Gastroesophageal sphincter (tissue), 4 donors: ENCODE measurements at regions not wholly inside any gene's neighbourhood (a gene's known extent, or its start where the extent isn't known, plus 50 kb on each side); places are given as distances from the start of the nearest gene placed in this dataset.

Source experiments
- ATAC-seq: fragments of 150-250 bp; one replicate; pipeline ENCODE4 v1.9.1; 2016; ENCODE audit warnings: mild to moderate bottlenecking, moderate library complexity
- H3K27ac ChIP-seq, 4 donors: fragments of 200-600 bp; sonication (generic) in 3 of 4; 1 replicate in 3 of 4; 2 replicates in 1 of 4; pipeline ENCODE4 v1.5.1; 2016 to 2019
- H3K27me3 ChIP-seq: fragments of 200-600 bp; sonication (generic); one replicate; pipeline ENCODE4 v1.5.1; 2019
- H3K36me3 ChIP-seq, 2 donors: fragments of 200-600 bp; sonication (generic); one replicate each; pipeline ENCODE4 v1.5.1; 2019; ENCODE audit warnings: control low read depth in 1 of 2
- H3K4me1 ChIP-seq, 3 donors: fragments of 200-600 bp; sonication (generic); 1 replicate in 2 of 3; 2 replicates in 1 of 3; pipeline ENCODE4 v1.5.1; 2016 to 2019; ENCODE audit warnings: control low read depth in 2 of 3
- H3K4me3 ChIP-seq, 2 donors: fragments of 200-600 bp; sonication (generic); one replicate each; pipeline ENCODE4 v1.5.1; 2019; ENCODE audit warnings: mild to moderate bottlenecking in 1 of 2, moderate library complexity in 1 of 2
- H3K9me3 ChIP-seq, 3 donors: fragments of 200-600 bp; sonication (generic); one replicate each; pipeline ENCODE4 v1.5.1; 2017 to 2019; ENCODE audit warnings: control low read depth in 2 of 3
- CTCF ChIP-seq, 4 experiments: fragments of 200-600 bp in 2 of 4; fragments of 450-650 bp in 2 of 4; sonication (generic) in 1 of 4; IDR thresholded peaks; one replicate each; pipeline ENCODE4 v1.5.1; 2017 to 2019; ENCODE audit warnings: antibody characterized with exemption in 4 of 4, mild to moderate bottlenecking in 2 of 4, moderate library complexity in 2 of 4
- EP300 ChIP-seq: sonication (generic); formaldehyde crosslinking; IDR thresholded peaks from one replicate; pipeline ENCODE4 v1.6.1; 2017; ENCODE audit warnings: antibody characterized with exemption, mild to moderate bottlenecking
- POLR2A ChIP-seq, 2 donors: fragments of 450-650 bp; IDR thresholded peaks; one replicate each; pipeline ENCODE4 v1.6.1; 2017; ENCODE audit warnings: antibody characterized with exemption in 2 of 2, mild to moderate bottlenecking in 2 of 2, moderate library complexity in 1 of 2
- POLR2AphosphoS5 ChIP-seq: sonication (generic); formaldehyde crosslinking; IDR thresholded peaks from one replicate; pipeline ENCODE4 v1.6.1; 2017; ENCODE audit warnings: antibody characterized with exemption
- WGBS, 2 donors: methylation state at CpG; one replicate each; pipeline ENCODE4 v1.1.5; 2018; ENCODE audit warnings: low coverage in 1 of 2; 5-methylcytosine and 5-hydroxymethylcytosine counted together

DNA sequence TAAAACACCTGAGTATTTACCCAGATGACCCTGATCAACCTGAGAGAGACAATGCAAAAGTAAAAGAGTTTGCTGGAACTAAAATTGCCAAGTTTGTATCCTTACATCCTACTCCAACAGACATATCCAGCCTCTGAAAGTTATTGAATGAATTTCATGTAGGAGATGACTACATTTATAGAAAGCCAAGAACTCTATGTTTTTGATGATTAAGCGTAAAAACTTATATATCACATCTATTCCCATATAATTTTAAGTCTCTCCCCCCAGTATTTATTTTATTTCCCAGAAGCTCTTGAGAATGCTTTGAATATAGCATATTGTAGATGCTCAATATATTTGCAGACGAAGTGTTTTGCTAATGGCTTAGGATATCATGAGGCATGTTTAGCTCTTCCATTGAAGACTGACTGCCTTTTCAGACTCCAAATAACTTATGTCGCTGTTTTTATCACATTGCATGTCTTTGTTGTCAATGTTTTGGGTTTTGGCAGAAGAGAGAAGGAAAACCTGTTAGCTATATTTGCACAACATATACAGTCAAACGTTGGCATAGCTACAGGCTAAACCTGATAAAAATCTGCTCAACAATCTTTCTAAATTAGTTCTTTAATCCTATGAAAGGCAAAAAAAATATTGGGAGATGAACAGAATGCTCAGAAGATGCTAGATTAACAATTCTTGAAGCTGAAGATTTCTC lies 213.6 kb downstream of the DIO2 start:
- H3K4me3 ChIP-seq, result no peak overlapping the region
- ATAC-seq, result no peak
- H3K36me3 ChIP-seq, result no peaks in the 10 kb centered on the region
- H3K27me3 ChIP-seq, result no peaks in the 10 kb centered on the region
- TF ChIP-seq CTCF (IDR thresholded peaks at IDR 0.05) (no peak), POLR2AphosphoS5 (no peak), POLR2A (IDR thresholded peaks at IDR 0.05) (no peak), EP300 (no peak)
- H3K27ac ChIP-seq, result no peak overlapping the region
- 50 to 65% methylated on average over 3 to 4 of the region's 4 CpGs for WGBS, 2 donors
- no peaks in the 10 kb centered on the region for H3K9me3 ChIP-seq
- H3K4me1 ChIP-seq, result no peaks in the 10 kb centered on the region

DNA sequence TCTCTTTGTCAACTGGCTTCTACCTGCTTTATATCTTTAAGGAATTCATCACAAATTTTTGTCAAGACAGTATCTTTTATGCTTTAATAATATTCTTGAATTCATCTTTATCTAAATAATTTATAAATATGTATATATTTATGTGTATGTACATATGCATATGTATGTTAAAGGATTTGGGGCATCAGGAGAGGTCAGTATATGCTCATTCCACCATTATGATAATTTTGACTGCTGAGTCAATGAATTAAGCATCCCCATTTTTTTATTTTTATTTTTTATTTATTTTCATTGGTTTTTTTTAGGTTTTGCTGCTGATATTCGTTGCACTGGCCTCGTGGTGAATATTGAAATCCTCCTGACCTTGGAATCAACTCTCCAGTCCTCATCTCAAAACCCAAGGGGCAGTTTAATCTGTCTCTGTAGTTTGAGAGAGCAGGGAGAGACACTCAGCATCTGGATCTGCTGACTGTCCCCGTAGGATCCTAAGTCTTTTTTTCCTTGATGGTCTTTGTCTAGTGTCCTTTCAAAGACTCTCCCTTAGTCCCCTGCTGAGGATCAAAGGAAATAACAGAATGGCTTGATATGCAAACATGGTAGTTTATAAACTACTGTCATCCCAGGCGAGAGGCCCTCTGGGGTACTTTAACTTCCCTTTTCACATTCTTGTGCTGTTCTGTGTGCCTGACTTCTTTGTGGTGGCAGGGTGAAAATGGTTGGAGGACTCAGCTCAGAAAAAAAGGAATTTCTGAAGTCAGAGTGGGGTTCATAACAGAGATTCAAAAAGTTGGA lies 218.7 kb downstream of the DIO2 start:
- H3K27me3 ChIP-seq, result no peaks in the 10 kb centered on the region
- H3K4me3 ChIP-seq, result no peak overlapping the region
- H3K27ac ChIP-seq, result no peak overlapping the region
- no peak for ATAC-seq
- no peaks in the 10 kb centered on the region for H3K9me3 ChIP-seq
- 33 to 50% methylated on average over 3 to 4 of the region's 4 CpGs for WGBS, 2 donors
- H3K4me1 ChIP-seq, result no peaks in the 10 kb centered on the region
- no peaks in the 10 kb centered on the region for H3K36me3 ChIP-seq
- TF ChIP-seq CTCF (IDR thresholded peaks at IDR 0.05) (no peak), POLR2A (IDR thresholded peaks at IDR 0.05) (no peak)

GRCh38 chr14:79991866-79992265 lies 219.4 kb downstream of the DIO2 start:
- Histone ChIP-seq H3K9me3 (no peaks in the 10 kb centered on the region), H3K4me1 (no peaks in the 10 kb centered on the region), H3K27me3 (no peaks in the 10 kb centered on the region), H3K27ac (no peak overlapping the region), H3K4me3 (no peak overlapping the region), H3K36me3 (no peaks in the 10 kb centered on the region)
- WGBS, 2 donors, result 80 to 90% methylated on average over 3 of the region's 3 CpGs
- TF ChIP-seq POLR2AphosphoS5, result no peak
- no peak for TF ChIP-seq EP300
- no peak for TF ChIP-seq CTCF (IDR thresholded peaks at IDR 0.05)
- no peak for TF ChIP-seq POLR2A (IDR thresholded peaks at IDR 0.05)
- no peak for ATAC-seq

GRCh38 chr14:79989990-79990389 lies 221.3 kb downstream of the DIO2 start:
- Histone ChIP-seq H3K27ac (no peak overlapping the region), H3K27me3 (no peaks in the 10 kb centered on the region), H3K36me3 (no peaks in the 10 kb centered on the region), H3K4me3 (no peak overlapping the region), H3K4me1 (no peaks in the 10 kb centered on the region), H3K9me3 (no peaks in the 10 kb centered on the region)
- ATAC-seq, result no peak
- TF ChIP-seq POLR2AphosphoS5 (no peak), POLR2A (IDR thresholded peaks at IDR 0.05) (no peak), EP300 (no peak), CTCF (IDR thresholded peaks at IDR 0.05) (no peak)
- WGBS, 2 donors, result 57 to 86% methylated on average over 1 to 2 of the region's 2 CpGs

DNA sequence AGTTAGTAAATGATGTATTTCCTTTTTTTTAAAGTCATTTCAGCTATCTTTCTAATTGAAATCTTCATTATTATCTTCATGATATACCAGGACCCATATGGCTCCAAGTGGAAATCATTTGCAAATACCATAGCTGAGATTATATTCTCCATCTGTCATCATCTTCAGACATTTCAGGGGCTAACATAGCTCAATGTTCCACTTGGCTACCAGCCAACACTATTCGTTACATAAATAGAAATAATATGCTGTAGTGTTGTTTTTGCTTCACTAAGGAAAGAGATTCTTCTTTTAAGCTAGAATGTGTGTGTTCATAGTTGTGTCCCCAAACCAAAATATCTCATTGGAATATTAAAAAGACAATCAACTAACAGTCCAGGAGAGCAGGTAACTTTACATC lies 225.1 kb downstream of the DIO2 start:
- WGBS, 2 donors, result 40% methylated on average over 1 of the region's 1 CpG
- no peak overlapping the region for H3K27ac ChIP-seq
- H3K27me3 ChIP-seq, result no peaks in the 10 kb centered on the region
- H3K4me3 ChIP-seq, result no peak overlapping the region
- TF ChIP-seq POLR2A (IDR thresholded peaks at IDR 0.05) (no peak), CTCF (IDR thresholded peaks at IDR 0.05) (no peak), EP300 (no peak), POLR2AphosphoS5 (no peak)
- no peak for ATAC-seq
- H3K9me3 ChIP-seq, result no peaks in the 10 kb centered on the region
- H3K36me3 ChIP-seq, result no peaks in the 10 kb centered on the region
- no peaks in the 10 kb centered on the region for H3K4me1 ChIP-seq
